SK-N-SH treated with all-trans-retinoic acid at 6 μM for 48 hours (cell line): ENCODE measurements at regions not wholly inside any gene's neighbourhood (a gene's known extent, or its start where the extent isn't known, plus 50 kb on each side); places are given as distances from the start of the nearest gene placed in this dataset.

Source experiments
- ARNTL ChIP-seq: fragments of 450-650 bp; formaldehyde crosslinking; IDR thresholded peaks from 2 replicates; pipeline ENCODE4 v1.5.0; 2020; ENCODE audit warnings: low read depth, mild to moderate bottlenecking, moderate library complexity, borderline replicate concordance
- CSDC2 ChIP-seq: fragments of 250-450 bp; sonication (Bioruptor Pico); IDR thresholded peaks from 2 replicates; pipeline ENCODE4 v1.5.0; 2020; ENCODE audit warnings: mild to moderate bottlenecking, moderate library complexity
- ESRRG ChIP-seq: fragments of 250-450 bp; sonication (Bioruptor Pico); IDR thresholded peaks from 2 replicates; pipeline ENCODE4 v1.6.1; 2021; ENCODE audit warnings: mild to moderate bottlenecking
- OSR1 ChIP-seq: fragments of 250-450 bp; sonication (Bioruptor Pico); IDR thresholded peaks from 2 replicates; pipeline ENCODE4 v1.8.0; 2022; ENCODE audit warnings: moderate library complexity, mild to moderate bottlenecking, inconsistent platforms
- PPARA ChIP-seq: fragments of 250-450 bp; sonication (Bioruptor Pico); IDR thresholded peaks from 2 replicates; pipeline ENCODE4 v1.5.0; 2020; ENCODE audit warnings: mild to moderate bottlenecking, borderline replicate concordance
- TOX ChIP-seq: fragments of 250-450 bp; sonication (Bioruptor Pico); IDR thresholded peaks from 2 replicates; pipeline ENCODE4 v1.8.0; 2021; ENCODE audit warnings: mild to moderate bottlenecking, moderate library complexity, borderline replicate concordance
- ZFP3 ChIP-seq: fragments of 250-450 bp; sonication (Bioruptor Pico); IDR thresholded peaks from 2 replicates; pipeline ENCODE4 v1.5.0; 2020; ENCODE audit warnings: mild to moderate bottlenecking, moderate library complexity
- ZFP30 ChIP-seq: fragments of 450-650 bp; formaldehyde crosslinking; IDR thresholded peaks from 2 replicates; pipeline ENCODE4 v1.5.0; 2022; ENCODE audit warnings: mild to moderate bottlenecking, moderate library complexity
- ZNF565 ChIP-seq: fragments of 450-650 bp; formaldehyde crosslinking; conservative IDR thresholded peaks from 2 replicates; pipeline ENCODE4 v1.5.0; 2020; ENCODE audit warnings: low read depth, mild to moderate bottlenecking, moderate library complexity
- TF ChIP-seq, protein P1 (sequence below): fragments of 250-450 bp; sonication (Bioruptor Pico); IDR thresholded peaks from 2 replicates; pipeline ENCODE4 v1.8.0; 2020; ENCODE audit warnings: mild to moderate bottlenecking, moderate library complexity, borderline replicate concordance

DNA sequence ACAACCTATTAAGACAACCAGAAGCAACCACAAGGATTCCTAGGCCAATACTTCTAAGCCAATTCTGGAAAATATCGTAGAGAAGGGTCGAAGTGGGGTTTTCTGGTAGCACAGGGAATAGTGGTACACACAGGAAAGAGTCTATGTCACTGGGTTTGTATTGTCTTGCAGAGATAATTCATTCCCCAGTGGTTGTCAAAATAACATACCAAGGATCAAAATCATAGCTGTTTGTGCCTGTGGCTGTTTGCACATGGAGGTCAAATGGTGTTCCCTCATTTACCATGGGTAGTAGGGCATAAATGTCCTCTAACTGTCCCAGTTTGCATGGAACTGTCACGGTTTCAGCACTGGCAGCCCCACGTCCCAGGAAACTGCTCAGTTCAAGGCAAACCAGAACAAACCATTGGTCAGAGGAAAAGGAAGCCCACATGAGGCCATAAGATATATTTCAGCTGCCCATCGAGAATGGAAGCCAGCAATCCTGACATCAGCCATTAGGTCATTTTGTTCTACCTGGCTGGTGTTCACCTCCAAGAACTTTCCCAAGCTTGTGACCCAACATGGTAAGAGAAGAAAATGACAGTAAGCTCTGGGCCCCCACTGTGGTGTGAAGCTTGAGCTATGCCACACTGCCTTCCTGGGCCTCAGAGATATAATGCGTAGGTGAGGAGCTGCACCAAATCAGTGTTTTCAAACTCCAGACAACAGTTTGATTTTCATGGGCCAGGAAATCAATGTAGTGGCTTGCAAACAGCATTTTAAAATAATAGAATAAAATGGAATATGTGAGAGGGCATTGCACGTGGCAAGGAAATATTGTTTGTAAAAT is 53.9 kb upstream of the NFE2L3 start:
- TF ChIP-seq ARNTL (no peak), ESRRG (CRISPR knock-in tag) (no peak), OSR1 (CRISPR knock-in tag) (no peak), ZFP3 (CRISPR knock-in tag) (no peak), CSDC2 (CRISPR knock-in tag) (no peak), ZFP30 (no peak), TOX (no peak), PPARA (CRISPR knock-in tag) (no peak), ZNF565 (CRISPR knock-in tag) (no peak)
- TF ChIP-seq, protein P1, sequence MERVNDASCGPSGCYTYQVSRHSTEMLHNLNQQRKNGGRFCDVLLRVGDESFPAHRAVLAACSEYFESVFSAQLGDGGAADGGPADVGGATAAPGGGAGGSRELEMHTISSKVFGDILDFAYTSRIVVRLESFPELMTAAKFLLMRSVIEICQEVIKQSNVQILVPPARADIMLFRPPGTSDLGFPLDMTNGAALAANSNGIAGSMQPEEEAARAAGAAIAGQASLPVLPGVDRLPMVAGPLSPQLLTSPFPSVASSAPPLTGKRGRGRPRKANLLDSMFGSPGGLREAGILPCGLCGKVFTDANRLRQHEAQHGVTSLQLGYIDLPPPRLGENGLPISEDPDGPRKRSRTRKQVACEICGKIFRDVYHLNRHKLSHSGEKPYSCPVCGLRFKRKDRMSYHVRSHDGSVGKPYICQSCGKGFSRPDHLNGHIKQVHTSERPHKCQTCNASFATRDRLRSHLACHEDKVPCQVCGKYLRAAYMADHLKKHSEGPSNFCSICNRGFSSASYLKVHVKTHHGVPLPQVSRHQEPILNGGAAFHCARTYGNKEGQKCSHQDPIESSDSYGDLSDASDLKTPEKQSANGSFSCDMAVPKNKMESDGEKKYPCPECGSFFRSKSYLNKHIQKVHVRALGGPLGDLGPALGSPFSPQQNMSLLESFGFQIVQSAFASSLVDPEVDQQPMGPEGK: no peak
